ENCODE measurements at regions not wholly inside any gene's neighbourhood (a gene's known extent, or its start where the extent isn't known, plus 50 kb on each side); places are given as distances from the start of the nearest gene placed in this dataset.

- Mint-ChIP-seq H3K4me1 (no peaks in the 10 kb centered on the region), H3K9me3 (peaks cover 2 to 5% of the 10 kb centered on the region in 2 donors), H3K27me3 (no peaks in the 10 kb centered on the region), H3K36me3 (no peaks in the 10 kb centered on the region), H3K27ac (no peak overlapping the region), H3K4me3 (no peak overlapping the region)
- DNase-seq = no peak
- no peak for ATAC-seq (replicated peaks)
Observed at GRCh38 chr7:54810401-54810800, 51.4 kb upstream of the SEC61G start.

GRCh38 chr7:54811041-54811845, 52.2 kb upstream of the SEC61G start:
- H3K4me1 Mint-ChIP-seq = no peaks in the 10 kb centered on the region
- no peak for ATAC-seq (replicated peaks)
- peaks cover 2 to 5% of the 10 kb centered on the region in 2 donors for H3K9me3 Mint-ChIP-seq
- H3K27ac Mint-ChIP-seq = no peak overlapping the region
- no peak overlapping the region for H3K4me3 Mint-ChIP-seq
- no peaks in the 10 kb centered on the region for H3K36me3 Mint-ChIP-seq
- no peaks in the 10 kb centered on the region for H3K27me3 Mint-ChIP-seq
- no peak for DNase-seq

GRCh38 chr7:54811846-54812254, 52.8 kb upstream of the SEC61G start:
- H3K9me3 Mint-ChIP-seq = peaks cover 0 to 5% of the 10 kb centered on the region in 2 donors
- no peak overlapping the region for H3K27ac Mint-ChIP-seq
- DNase-seq = no peak
- H3K27me3 Mint-ChIP-seq = no peaks in the 10 kb centered on the region
- H3K4me3 Mint-ChIP-seq = no peak overlapping the region
- no peaks in the 10 kb centered on the region for H3K36me3 Mint-ChIP-seq
- ATAC-seq (replicated peaks) = no peak
- no peaks in the 10 kb centered on the region for H3K4me1 Mint-ChIP-seq

DNA sequence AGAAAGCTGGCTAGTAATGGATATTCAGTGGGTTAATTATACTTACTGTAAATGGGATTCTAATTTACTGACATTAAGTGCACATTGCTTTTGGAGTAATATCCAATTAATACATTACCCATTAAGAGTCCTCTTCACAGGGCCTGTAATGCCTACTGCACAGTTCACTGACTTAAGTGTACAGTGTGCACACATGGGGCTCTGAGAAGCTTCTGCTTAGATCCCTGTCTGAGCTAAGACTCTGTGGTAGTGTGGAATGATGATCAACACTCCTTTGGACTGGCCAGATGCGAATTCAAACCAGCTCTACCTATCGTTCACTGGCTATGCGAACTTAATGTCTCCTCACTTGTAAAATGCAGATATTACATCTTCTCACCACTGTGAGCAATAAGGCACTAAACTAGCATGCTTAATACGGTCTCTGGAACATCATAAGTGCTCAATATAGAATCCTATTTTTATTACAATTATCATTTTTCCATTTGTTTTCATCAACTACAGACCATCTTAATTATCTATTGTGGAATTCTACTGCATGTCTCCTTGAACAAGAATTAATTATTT, 53.8 kb upstream of the SEC61G start:
- Mint-ChIP-seq H3K9me3 (peaks cover 0 to 5% of the 10 kb centered on the region in 2 donors), H3K27me3 (no peaks in the 10 kb centered on the region), H3K27ac (no peak overlapping the region), H3K4me1 (no peaks in the 10 kb centered on the region), H3K36me3 (no peaks in the 10 kb centered on the region), H3K4me3 (no peak overlapping the region)
- DNase-seq (no peak), ATAC-seq (replicated peaks) (no peak)

- DNase-seq (no peak), ATAC-seq (replicated peaks) (no peak)
- Mint-ChIP-seq H3K36me3 (no peaks in the 10 kb centered on the region), H3K27ac (no peak overlapping the region), H3K27me3 (no peaks in the 10 kb centered on the region), H3K9me3 (peaks cover 0 to 5% of the 10 kb centered on the region in 2 donors), H3K4me3 (no peak overlapping the region), H3K4me1 (no peaks in the 10 kb centered on the region)
Observed at GRCh38 chr7:54813398-54813797, 54.4 kb upstream of the SEC61G start.

DNA sequence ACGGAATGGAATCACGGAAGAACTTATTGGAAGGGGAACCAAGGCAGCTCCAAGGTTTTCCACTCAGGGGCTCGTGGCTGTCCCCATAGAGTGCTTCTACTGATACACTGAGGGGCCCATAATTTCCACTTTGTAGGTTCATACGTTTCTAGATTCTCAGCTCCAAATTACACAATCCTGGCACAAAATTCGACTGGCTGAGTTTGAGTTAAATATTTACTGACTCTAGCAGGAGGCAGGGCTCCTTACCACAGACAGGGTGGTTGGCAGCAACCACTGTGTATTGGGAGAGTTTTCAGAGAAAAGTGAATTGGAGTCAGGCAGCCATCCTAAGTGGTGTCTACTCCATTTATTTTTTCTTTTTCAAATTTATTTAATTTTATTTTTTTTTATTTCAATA, 55.4 kb upstream of the SEC61G start:
- Mint-ChIP-seq H3K4me1 (no peaks in the 10 kb centered on the region), H3K27ac (no peak overlapping the region), H3K4me3 (no peak overlapping the region), H3K9me3 (peaks cover 0 to under 1% of the 10 kb centered on the region in 2 donors), H3K36me3 (no peaks in the 10 kb centered on the region), H3K27me3 (no peaks in the 10 kb centered on the region)
- ATAC-seq (replicated peaks) (no peak), DNase-seq (no peak)

DNA sequence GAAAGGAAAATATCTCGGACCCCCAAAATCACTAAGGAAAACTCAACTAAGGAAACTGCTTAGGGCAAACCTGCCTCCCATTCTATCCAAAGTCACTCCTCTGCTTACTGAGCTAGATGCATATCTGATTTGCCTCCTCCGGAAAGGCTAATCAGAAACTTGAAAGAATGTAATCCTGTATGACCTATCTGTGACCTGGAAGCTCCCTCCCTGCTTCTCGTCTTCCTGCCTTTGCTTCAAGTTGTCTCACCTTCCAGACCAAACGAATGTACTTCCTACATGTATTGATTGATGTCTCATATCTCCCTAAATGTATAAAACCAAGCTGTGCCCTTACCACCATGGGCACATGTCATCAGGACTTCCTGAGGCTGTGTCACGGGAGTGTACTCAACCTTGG, 58.1 kb upstream of the SEC61G start:
- ATAC-seq (replicated peaks) (no peak), DNase-seq (no peak)
- no peak overlapping the region for H3K4me3 Mint-ChIP-seq
- H3K36me3 Mint-ChIP-seq = no peaks in the 10 kb centered on the region
- no peaks in the 10 kb centered on the region for H3K9me3 Mint-ChIP-seq
- H3K27ac Mint-ChIP-seq = no peak overlapping the region
- no peaks in the 10 kb centered on the region for H3K4me1 Mint-ChIP-seq
- no peaks in the 10 kb centered on the region for H3K27me3 Mint-ChIP-seq

GRCh38 chr7:54823776-54824175, 64.8 kb upstream of the SEC61G start:
- peaks cover 0 to 5% of the 10 kb centered on the region in 2 donors for H3K9me3 Mint-ChIP-seq

DNA sequence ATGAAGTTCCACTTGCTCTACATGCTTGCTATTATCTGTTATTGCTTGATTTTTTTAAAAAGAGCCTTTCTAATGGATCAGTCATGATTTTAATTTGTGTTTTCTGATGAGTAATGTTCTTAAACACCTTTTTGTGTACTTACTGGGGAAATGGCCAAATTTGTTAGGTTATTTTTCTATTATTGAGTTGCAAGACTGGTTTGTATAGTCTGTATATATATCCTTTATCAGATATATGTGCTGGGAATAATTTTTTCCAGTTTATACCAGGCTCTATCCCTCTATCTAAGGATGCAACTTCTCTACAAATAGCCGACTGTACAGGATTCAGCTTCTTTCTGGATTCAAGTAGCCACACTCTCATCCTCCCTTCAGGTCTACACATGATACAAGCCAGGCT, 65.6 kb upstream of the SEC61G start:
- Mint-ChIP-seq H3K9me3 (peaks cover 0 to 7% of the 10 kb centered on the region in 2 donors), H3K4me3 (no peak overlapping the region), H3K36me3 (no peaks in the 10 kb centered on the region), H3K27me3 (peaks cover 6 to 17% of the 10 kb centered on the region in 2 donors), H3K4me1 (peaks cover 0 to 3% of the 10 kb centered on the region in 2 donors), H3K27ac (no peak overlapping the region)
- DNase-seq = no peak
- ATAC-seq (replicated peaks) = no peak

More at GRCh38 chr7:54823776-54824175, 64.8 kb upstream of the SEC61G start:
- peaks cover 0 to 3% of the 10 kb centered on the region in 2 donors for H3K4me1 Mint-ChIP-seq
- H3K4me3 Mint-ChIP-seq = no peak overlapping the region
- DNase-seq (no peak), ATAC-seq (replicated peaks) (no peak)
- H3K27ac Mint-ChIP-seq = no peak overlapping the region
- no peaks in the 10 kb centered on the region for H3K36me3 Mint-ChIP-seq
- peaks cover 6 to 17% of the 10 kb centered on the region in 2 donors for H3K27me3 Mint-ChIP-seq

DNA sequence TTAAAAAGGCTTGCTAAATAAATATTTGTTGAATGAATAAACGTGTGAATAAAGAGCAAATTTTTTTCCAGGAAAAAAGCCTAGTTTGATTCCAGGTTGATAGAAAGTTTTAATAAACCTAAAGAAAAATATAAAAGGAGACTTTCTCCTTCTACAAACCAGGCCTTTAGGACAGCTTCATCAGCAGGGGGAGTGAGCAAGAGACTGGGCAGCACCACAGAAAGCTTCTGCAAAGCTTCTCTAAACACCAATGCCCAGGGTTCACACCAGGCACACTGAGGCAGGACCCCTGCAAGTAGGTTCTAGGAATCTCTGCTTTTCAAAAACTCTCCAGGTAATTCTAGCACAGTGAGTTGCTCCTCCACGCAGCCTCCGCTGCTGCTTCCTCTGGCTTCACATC, 66.4 kb upstream of the SEC61G start:
- DNase-seq (no peak), ATAC-seq (replicated peaks) (no peak)
- Mint-ChIP-seq H3K4me3 (no peak overlapping the region), H3K36me3 (no peaks in the 10 kb centered on the region), H3K4me1 (peaks cover 0 to 3% of the 10 kb centered on the region in 2 donors), H3K27me3 (peaks cover 6 to 17% of the 10 kb centered on the region in 2 donors), H3K27ac (no peak overlapping the region), H3K9me3 (peaks cover 0 to 8% of the 10 kb centered on the region in 2 donors)

DNA sequence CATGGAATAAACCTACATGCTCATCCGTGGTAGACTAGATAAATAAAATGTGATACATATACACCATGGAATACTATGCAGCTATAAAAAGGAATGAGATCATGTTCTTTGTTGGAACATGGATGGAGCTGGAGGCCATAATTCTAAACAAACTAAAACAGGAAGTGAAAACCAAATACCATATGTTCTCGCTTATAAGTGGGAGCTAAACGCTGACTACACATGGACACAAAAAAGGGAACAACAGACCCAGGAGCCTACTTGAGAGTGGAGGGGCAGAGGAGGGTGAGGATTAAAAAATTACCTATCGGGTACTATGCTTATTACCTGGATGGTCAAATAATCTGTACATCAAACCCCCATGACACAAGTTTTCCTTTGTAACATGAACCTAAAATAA, 68.7 kb upstream of the SEC61G start:
- no peak for DNase-seq

GRCh38 chr7:54831046-54831643, 72.1 kb upstream of the SEC61G start:
- ATAC-seq (replicated peaks) = no peak

More for the DNA sequence above, 68.7 kb upstream of the SEC61G start:
- no peaks in the 10 kb centered on the region for H3K36me3 Mint-ChIP-seq
- no peak overlapping the region for H3K4me3 Mint-ChIP-seq
- H3K27me3 Mint-ChIP-seq = peaks cover 6 to 17% of the 10 kb centered on the region in 2 donors
- peaks cover 0 to 8% of the 10 kb centered on the region in 2 donors for H3K9me3 Mint-ChIP-seq
- H3K4me1 Mint-ChIP-seq = peaks cover 0 to 3% of the 10 kb centered on the region in 2 donors
- H3K27ac Mint-ChIP-seq = no peak overlapping the region
- no peak for ATAC-seq (replicated peaks)

GRCh38 chr7:54831644-54832095, 72.7 kb upstream of the SEC61G start:
- Mint-ChIP-seq H3K9me3 (peaks cover 0 to 12% of the 10 kb centered on the region in 2 donors), H3K27ac (no peak overlapping the region), H3K36me3 (no peaks in the 10 kb centered on the region), H3K4me3 (no peak overlapping the region), H3K27me3 (no peaks in the 10 kb centered on the region), H3K4me1 (no peaks in the 10 kb centered on the region)
- no peak for ATAC-seq (replicated peaks)
- no peak for DNase-seq

More at GRCh38 chr7:54831046-54831643, 72.1 kb upstream of the SEC61G start:
- no peaks in the 10 kb centered on the region for H3K36me3 Mint-ChIP-seq
- no peak overlapping the region for H3K4me3 Mint-ChIP-seq
- H3K4me1 Mint-ChIP-seq = no peaks in the 10 kb centered on the region
- no peaks in the 10 kb centered on the region for H3K27me3 Mint-ChIP-seq
- H3K9me3 Mint-ChIP-seq = peaks cover 0 to 12% of the 10 kb centered on the region in 2 donors
- H3K27ac Mint-ChIP-seq = no peak overlapping the region
- no peak for DNase-seq

DNA sequence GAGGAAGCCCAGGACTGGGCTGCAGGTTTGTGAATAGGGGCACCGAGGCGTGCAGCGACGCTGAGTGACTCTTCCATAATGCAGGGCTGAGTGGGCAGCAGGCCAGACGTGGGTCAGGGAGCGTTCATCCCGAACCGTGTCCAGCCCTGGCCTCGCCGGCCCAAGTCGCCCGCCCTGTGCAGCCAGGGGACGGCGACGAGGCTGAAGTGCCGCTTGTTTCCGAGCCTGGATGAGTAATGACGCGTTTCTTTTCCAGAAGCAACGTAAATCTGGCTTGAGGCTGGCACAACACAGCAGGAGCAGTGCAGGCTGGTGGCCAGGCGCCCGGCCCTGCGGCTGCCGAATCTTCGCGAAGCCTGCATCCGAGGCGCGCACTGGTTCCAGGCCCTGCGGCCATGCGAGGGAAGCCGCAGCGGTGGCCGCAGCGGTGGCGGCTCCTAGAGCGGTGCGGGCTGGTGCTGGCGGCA, 74.0 kb upstream of the SEC61G start:
- H3K9me3 Mint-ChIP-seq = peaks cover 0 to 9% of the 10 kb centered on the region in 2 donors
- no peak overlapping the region for H3K4me3 Mint-ChIP-seq
- no peak for ATAC-seq (replicated peaks)
- DNase-seq = no peak
- no peaks in the 10 kb centered on the region for H3K36me3 Mint-ChIP-seq
- H3K4me1 Mint-ChIP-seq = no peaks in the 10 kb centered on the region
- peaks cover 0 to 4% of the 10 kb centered on the region in 2 donors for H3K27me3 Mint-ChIP-seq
- H3K27ac Mint-ChIP-seq = no peak overlapping the region
